ENCODE measurements at regions not wholly inside any gene's neighbourhood (a gene's known extent, or its start where the extent isn't known, plus 50 kb on each side); places are given as distances from the start of the nearest gene placed in this dataset.

GRCh38 chr2:64727843-64728463 is 74.2 kb upstream of the SERTAD2 start:
- H4K20me1 ChIP-seq (ENCODE audit: insufficient read depth, low read length) = no peaks in the 10 kb centered on the region
- peak overlapping the region; percentile 67 for H3K9ac ChIP-seq (ENCODE audit: low read length)
- H3K4me1 ChIP-seq (ENCODE audit: insufficient read depth, low read length, severe bottlenecking) = peaks cover 94% of the 10 kb centered on the region
- no peaks in the 10 kb centered on the region for H3K9me2 ChIP-seq (ENCODE audit: low read depth, low read length)
- H3F3A ChIP-seq (ENCODE audit: insufficient read depth, low read length) = peaks cover 11% of the 10 kb centered on the region; the same call in 1 of the 2 replicates
- no peak for TF ChIP-seq EZH2 (IDR thresholded peaks at IDR 0.05; ENCODE audit: borderline replicate concordance, low read length)
- no peak for TF ChIP-seq CTCF (IDR thresholded peaks at IDR 0.05; ENCODE audit: low read length)
- H3K9me3 ChIP-seq (ENCODE audit: low read length) = no peaks in the 10 kb centered on the region
- H3K4me3 ChIP-seq (ENCODE audit: low read depth, low read length, poor library complexity, severe bottlenecking) = peak overlapping the region; percentile 52
- no peaks in the 10 kb centered on the region for H3K36me3 ChIP-seq (ENCODE audit: insufficient read depth, low read length)
- H3K27me3 ChIP-seq (ENCODE audit: insufficient read depth, low read length) = no peaks in the 10 kb centered on the region
- no peak overlapping the region for H2AFZ ChIP-seq (ENCODE audit: low read length)
- H3K27ac ChIP-seq (ENCODE audit: low read depth, low read length, poor library complexity, severe bottlenecking) = peak overlapping the region; percentile 99
- peak overlapping the region; percentile 75 for H3K4me2 ChIP-seq (ENCODE audit: low read length)
- H3K79me2 ChIP-seq (ENCODE audit: insufficient read depth, low read length) = 0 out of 2 replicates have a peak, but pooled peaks cover 8% of the 10 kb centered on the region

- H2AFZ ChIP-seq (ENCODE audit: low read length) = no peak overlapping the region
- peaks cover 11% of the 10 kb centered on the region; the same call in 1 of the 2 replicates for H3F3A ChIP-seq (ENCODE audit: insufficient read depth, low read length)
- H3K27ac ChIP-seq (ENCODE audit: low read depth, low read length, poor library complexity, severe bottlenecking) = peak overlapping the region; percentile 99
- H3K9me3 ChIP-seq (ENCODE audit: low read length) = no peaks in the 10 kb centered on the region
- peak overlapping the region; percentile 52 for H3K4me3 ChIP-seq (ENCODE audit: low read depth, low read length, poor library complexity, severe bottlenecking)
- no peaks in the 10 kb centered on the region for H3K27me3 ChIP-seq (ENCODE audit: insufficient read depth, low read length)
- peaks cover 16% of the 10 kb centered on the region; the same call in 1 of the 2 replicates for H3K79me2 ChIP-seq (ENCODE audit: insufficient read depth, low read length)
- peaks cover 6% of the 10 kb centered on the region; the same call in 1 of the 2 replicates for H3K36me3 ChIP-seq (ENCODE audit: insufficient read depth, low read length)
- TF ChIP-seq EZH2 (IDR thresholded peaks at IDR 0.05; ENCODE audit: borderline replicate concordance, low read length) = no peak
- TF ChIP-seq CTCF (IDR thresholded peaks at IDR 0.05; ENCODE audit: low read length) = no peak
- peaks cover 100% of the 10 kb centered on the region for H3K4me1 ChIP-seq (ENCODE audit: insufficient read depth, low read length, severe bottlenecking)
- no peaks in the 10 kb centered on the region for H4K20me1 ChIP-seq (ENCODE audit: insufficient read depth, low read length)
- peak overlapping the region; percentile 68 for H3K4me2 ChIP-seq (ENCODE audit: low read length)
- peak overlapping the region; percentile 63 for H3K9ac ChIP-seq (ENCODE audit: low read length)
- H3K9me2 ChIP-seq (ENCODE audit: low read depth, low read length) = no peaks in the 10 kb centered on the region
Observed at GRCh38 chr2:64730551-64731262, 77.0 kb upstream of the SERTAD2 start.

- Histone ChIP-seq H3K4me1 (ENCODE audit: insufficient read depth, low read length, severe bottlenecking) (peaks cover 100% of the 10 kb centered on the region), H3K9ac (ENCODE audit: low read length) (peak overlapping the region; percentile 63), H3F3A (ENCODE audit: insufficient read depth, low read length) (peaks cover 11% of the 10 kb centered on the region; the same call in 1 of the 2 replicates), H3K27ac (ENCODE audit: low read depth, low read length, poor library complexity, severe bottlenecking) (peak overlapping the region; percentile 99), H3K4me2 (ENCODE audit: low read length) (peak overlapping the region; percentile 68), H3K4me3 (ENCODE audit: low read depth, low read length, poor library complexity, severe bottlenecking) (peak overlapping the region; percentile 52), H3K9me3 (ENCODE audit: low read length) (no peaks in the 10 kb centered on the region), H3K36me3 (ENCODE audit: insufficient read depth, low read length) (peaks cover 6% of the 10 kb centered on the region; the same call in 1 of the 2 replicates), H4K20me1 (ENCODE audit: insufficient read depth, low read length) (no peaks in the 10 kb centered on the region), H3K9me2 (ENCODE audit: low read depth, low read length) (no peaks in the 10 kb centered on the region), H3K27me3 (ENCODE audit: insufficient read depth, low read length) (no peaks in the 10 kb centered on the region), H3K79me2 (ENCODE audit: insufficient read depth, low read length) (peaks cover 16% of the 10 kb centered on the region; the same call in 1 of the 2 replicates), H2AFZ (ENCODE audit: low read length) (no peak overlapping the region)
- TF ChIP-seq CTCF (IDR thresholded peaks at IDR 0.05; ENCODE audit: low read length) (no peak), EZH2 (IDR thresholded peaks at IDR 0.05; ENCODE audit: borderline replicate concordance, low read length) (no peak)
Observed at GRCh38 chr2:64731263-64731643, 77.5 kb upstream of the SERTAD2 start.

Data from OCI-LY1 (cell line).